Activated naive CD4-positive, alpha-beta T cell treated with Interleukin-2 at 50 U/mL for 16 hours (primary cell): ENCODE measurements at regions not wholly inside any gene's neighbourhood (a gene's known extent, or its start where the extent isn't known, plus 50 kb on each side); places are given as distances from the start of the nearest gene placed in this dataset.

Source experiments
- DNase-seq: peaks from one replicate; pipeline ENCODE4 v3.0.0-alpha.2; 2020

DNA sequence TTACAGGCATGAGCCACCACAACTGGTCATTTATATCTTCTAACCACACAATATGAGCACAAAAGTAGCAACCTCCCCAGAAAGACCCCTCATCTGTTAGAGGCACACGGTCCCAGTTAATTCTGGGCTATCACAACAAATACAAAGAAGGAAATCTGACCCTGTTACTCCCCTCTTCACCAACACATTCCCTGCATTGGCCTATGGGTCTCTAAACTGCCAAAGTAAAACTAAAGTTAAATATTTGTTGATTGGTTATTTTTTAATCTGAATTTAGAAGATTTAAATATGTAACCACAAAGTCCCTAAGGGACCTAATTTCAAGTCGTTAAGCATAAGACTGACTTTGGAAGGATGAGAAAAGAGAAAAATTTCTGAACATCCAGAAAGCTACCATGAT, 496.7 kb upstream of the NMUR2 start:
- DNase-seq: no peak

DNA sequence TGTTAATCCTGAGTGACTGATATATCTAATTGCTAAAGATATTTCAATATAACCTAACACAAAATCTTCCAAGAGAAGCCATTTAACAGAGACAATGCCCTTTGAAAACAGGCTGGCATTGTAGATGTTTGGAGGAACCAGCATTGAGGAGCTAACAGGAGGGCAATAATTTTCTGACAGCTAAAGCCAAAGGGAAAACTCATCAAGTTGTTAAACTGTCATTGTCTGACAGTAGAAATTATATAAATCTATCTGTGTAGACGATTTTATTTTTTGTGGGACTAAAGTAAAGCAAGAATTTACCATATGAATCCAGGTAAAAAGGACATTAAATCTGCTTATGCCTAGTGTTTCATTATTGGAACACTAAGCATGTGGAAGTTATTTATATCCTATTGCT, 500.2 kb upstream of the NMUR2 start:
- no peak for DNase-seq

DNA sequence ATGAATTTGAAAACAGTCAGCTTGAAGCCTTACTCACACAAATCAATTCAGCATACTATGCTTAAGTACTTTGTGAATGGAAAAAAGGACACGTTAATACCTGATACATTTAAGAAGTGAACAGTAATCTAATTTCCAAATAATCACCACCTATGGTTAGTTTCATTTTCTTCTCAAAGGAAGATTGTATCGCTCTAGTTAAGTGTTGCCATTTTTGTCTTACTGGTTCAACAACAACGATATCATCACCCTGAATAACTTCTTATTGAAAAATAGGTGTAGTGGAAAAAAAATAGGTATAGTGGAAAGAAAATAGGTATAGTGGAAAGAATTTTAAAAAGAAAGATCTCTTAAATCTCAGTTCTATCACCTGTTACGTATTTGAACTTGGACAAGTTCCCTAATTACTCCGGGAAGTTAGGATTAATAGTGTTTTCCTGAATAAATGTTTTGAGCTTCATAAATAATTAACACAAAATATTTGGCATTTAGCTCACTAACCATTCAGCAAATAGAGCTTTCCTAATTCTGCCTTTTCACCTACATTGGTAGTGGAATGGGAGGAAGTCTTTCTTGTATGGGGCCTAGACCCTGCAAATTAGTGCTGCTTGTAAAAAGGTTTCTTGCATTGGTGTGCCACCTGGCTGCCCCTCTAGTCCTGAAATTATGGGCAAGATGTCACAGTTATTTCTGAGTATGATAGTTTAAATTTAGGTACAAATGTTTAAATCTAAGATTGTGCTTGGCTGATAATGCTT, 502.6 kb upstream of the NMUR2 start:
- DNase-seq: no peak

DNA sequence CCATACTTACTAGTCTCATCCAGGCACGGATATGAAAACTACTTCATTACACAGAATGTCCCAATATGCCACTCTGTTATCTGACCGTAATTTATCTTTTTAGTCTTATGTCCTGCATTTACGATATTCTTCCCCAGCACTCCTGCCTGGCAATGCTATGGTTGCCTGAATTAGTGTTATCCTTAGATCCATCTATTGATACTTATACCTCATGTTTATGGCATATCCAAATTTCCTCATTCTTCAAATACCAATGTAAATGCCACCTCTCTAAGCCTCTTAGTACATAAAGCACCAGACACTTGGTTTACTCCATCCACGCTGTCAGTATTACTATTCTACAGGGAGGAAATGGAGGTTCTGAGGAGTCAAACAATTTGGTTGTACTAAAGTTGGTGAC, 507.8 kb upstream of the NMUR2 start:
- no peak for DNase-seq

DNA sequence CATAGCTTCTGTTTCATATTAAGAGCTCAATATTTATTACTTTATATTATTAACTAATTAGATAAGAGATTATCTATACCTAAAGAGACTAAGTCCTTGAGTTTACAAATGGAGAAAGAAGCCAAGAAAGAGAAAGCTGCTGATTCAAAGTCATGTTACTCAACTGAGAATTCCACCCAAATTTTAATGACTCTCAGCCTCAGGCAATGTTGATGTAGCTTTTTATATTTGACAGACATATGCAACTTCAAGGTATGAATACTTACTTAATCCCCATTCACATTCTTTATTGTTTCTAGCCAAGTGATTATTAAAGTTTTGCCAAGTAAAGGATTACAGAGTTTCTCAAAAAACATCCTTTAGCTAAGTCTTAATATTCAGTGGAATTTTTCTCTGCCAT, 527.5 kb upstream of the NMUR2 start:
- DNase-seq: no peak

DNA sequence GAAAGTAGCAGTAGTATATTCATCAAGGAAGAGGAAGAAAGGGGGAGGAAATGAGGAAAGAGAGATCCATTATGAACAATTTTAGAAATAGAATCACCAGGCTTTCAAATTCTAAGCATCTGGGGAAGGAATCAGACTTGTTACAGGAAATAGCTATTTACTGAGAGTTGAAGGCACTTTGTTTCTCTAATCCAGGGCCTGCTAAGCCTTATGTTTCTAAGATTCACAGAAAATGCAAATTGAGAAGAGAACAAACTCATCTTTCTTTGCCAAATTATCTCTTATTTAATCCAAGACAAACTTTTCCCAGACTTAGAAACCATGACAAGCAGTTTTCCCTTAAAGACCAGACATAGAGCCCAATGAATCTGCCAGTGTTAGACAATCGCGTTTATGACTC, 528.0 kb upstream of the NMUR2 start:
- DNase-seq: no peak

DNA sequence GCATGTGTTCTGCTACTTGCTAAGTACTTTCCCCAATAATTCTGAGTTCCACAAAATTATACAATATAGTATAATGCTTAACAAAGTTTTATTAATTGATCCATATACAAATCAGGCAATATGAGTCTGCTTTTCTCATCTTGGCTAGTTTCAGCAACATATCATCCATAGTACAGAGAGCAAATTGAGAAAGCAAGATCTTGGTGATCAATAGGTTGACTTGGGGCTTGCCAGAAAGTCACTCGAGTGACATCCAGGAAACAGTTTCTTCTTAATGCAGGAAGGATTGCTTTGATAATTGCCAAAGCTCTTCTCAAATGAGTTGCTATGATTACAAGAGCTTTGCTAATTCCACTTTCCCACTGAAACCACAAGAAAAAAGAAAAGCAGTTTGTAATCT, 533.6 kb upstream of the NMUR2 start:
- no peak for DNase-seq

DNA sequence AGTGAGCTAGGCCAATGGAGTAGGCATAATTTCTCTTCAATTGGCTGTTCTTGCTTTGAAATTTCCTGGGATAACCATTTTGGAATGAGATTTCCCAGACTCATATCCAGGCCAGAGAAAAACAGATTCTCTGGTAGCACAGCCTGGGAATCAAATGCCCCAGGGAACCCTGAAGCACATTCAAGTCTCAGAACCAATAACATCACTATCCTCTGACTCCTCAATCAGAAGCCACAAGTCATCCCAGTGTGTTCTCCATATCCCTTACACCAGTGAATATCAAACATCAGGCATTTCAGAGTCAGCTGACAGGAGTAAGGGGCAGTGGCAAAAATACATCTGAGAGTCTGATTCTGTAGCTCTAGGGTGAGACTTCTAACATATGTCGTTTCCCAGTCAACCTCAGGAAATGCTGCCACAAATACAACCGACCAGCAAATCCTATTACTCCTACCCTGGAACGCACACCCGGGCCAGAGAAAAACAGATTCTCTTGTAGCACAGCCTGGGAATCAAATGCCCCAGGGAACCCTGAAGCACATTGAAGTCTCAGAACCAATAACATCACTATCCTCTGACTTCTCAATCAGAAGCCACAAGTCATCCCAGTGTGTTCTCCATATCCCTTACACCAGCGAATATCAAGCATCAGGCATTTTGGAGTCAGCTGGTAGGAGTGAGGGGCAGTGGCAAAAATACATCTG, 537.7 kb upstream of the NMUR2 start:
- no peak for DNase-seq

DNA sequence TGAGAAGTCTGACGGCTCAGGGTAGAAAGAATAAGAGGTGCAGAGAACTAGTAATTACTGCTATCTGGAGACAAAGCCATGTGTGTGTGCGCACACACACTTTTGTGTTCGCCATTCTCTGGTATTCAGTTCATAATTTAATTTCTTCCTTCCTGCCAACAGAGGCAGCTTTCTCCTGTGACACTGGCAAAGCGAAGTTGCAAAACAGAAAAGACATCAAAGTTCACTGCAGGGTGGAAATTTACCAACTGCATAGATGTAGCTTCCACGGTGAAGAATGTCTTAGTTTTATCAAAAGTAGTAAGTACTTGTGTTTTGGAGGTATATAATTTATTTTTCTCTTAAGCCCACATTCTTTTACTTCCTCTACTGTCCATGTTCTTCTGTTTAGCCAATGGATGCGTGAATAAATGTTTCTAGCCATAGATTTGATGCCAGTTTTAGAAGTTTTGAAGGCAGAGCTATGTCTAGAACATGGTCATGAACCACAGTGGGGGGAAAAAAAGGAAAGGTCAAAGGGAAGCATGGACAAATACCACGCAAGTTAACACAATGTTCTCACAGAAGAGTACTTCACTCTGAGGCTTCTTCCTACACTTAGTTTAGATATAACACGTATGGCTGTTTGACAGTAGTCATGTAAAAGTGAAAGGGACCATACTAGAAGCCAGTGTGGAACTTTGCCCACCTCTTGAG, 536.5 kb upstream of the GRIA1 start:
- DNase-seq: no peak

DNA sequence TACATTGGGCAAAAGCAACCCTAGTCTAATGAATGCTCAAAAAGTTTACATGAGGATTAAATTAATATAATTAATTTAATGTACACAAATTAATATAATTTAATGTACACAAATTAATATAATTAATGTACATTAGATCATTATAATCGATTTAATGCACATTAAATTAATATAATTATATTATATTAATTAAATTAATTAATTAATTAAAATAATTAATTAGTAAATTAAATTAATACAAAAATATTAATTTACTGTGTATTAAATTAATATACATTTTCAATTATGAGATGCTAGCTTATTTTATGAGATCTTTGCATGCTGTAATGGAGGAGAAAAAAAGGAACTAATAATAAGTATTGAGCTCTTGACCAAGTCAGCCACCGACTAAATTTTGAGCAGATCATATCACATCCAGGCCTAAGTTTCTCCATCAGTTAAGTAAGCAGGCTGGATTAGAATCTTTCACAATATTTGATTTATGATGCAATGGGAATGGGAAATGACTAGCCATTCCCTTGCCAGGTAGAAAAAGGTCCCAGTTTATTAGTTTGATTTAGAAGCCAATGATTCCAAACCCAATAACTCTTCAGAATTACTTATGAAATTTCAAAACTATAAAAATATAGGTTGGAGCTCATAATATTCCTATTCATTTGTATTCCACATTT, 533.4 kb upstream of the GRIA1 start:
- no peak for DNase-seq

DNA sequence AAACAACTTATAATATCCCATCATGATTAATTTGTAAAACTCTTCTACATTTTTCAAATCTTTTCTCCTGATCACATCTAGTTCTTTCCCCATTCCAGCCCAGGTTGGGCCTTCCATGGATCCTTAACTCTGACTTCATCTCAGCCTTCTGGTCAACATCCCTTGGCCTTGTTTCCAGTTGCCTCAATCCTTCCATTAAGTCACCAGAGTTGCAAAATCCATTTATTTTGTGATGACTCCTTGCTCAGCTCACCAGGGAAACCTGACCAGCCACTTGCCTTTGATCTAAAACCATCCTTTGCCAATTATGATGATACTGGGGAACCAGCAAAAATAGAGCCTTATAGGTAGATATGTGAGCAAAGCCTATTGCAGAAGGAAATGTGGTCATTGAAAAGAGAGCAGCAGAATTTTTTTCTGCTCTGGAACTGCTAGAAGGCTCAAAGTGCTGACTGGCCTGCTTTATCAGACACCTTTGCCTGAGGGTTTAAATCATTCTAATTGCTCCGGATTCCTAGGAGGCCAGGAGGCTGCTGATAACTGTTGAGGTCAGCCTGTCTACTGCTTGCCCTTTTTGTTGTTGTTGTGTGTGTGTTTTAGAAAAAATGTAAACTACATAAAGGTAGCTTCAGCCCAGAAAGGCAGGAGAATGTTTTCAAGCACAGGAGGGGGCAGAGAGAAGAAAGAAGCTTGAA, 512.2 kb upstream of the GRIA1 start:
- no peak for DNase-seq

DNA sequence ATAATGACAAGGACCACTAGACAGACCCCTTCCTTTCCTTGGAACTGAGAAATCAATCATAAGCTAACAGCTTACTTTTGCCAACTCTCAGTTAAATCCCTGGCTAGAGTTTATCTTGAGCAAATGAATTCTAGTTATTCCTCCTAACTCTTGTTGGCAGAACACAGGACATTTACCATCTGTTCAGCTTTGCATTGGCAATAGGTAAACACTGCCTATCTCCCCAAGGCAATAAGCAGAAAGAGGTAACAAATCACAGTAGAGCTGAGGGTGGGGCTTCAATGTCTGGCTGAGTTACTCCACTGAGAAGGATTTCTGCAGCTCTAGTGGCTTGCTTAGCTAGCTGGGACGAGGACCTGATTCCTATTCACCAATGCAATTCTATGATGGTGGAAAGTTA, 503.3 kb upstream of the GRIA1 start:
- DNase-seq: no peak

DNA sequence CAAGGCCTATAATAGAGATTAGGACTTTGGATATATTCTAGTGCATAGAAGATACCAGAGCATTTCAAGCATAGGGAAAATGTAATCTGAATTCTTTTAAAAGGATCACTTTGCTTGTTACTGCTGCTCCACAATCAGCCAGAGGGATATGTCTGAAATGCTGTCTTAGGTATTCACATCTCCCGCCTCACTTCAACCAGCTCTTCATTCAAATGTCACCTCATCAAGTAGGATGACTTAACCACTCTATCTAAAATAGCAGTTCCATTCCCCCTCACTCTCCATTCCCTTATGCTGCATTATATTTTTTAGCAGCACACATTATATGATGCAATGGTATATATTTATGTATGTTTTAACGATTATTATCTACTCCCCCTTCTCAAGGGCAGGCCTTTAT, 500.3 kb upstream of the GRIA1 start:
- DNase-seq: no peak

DNA sequence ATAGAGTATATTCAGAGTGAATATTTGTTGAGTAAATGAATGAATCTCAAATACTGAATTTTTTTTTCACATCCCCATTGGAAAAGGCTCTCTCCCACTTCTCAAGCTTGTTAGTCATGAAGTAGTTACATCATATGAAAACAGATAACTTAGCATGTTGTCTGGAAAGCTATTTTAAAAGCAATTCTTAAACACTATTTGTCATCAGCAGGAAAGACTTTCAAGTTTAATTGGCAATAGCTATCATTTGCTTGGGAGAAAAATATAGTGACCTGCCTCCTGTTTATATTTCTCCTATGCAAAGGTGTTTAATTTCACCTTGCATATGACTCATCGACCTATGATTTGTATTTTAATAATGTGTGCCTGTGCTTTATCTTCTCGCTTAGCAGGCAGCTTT, 499.8 kb upstream of the GRIA1 start:
- no peak for DNase-seq

DNA sequence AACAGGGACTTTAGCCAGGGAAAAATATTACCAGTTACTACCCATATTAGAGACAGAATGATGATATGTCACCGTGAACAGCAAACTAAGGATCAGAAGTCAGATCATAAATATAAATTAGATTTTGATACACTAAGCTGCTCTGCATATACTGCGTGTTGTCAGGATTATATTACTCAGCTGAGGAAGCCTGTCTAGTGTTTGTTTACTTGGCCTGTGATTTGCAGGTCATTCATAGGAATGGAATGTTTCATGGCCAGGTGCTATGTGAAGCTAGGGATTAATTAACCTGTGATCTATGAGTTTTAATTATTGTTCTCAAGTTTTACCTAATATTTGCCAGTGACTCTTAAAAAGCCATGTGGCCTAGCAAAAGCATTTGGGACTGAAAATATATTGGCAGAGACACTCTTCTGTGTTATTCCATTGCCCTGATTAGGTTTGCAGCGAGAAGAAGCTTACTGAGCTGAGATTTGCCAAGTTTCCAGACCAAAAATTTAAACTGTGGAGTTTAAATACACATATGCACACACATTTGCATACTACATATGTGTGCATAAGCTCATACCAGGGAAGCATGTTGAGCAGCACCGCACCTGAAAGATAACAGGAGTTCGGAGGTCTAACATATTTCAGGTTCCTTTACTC, 496.3 kb upstream of the GRIA1 start:
- no peak for DNase-seq

DNA sequence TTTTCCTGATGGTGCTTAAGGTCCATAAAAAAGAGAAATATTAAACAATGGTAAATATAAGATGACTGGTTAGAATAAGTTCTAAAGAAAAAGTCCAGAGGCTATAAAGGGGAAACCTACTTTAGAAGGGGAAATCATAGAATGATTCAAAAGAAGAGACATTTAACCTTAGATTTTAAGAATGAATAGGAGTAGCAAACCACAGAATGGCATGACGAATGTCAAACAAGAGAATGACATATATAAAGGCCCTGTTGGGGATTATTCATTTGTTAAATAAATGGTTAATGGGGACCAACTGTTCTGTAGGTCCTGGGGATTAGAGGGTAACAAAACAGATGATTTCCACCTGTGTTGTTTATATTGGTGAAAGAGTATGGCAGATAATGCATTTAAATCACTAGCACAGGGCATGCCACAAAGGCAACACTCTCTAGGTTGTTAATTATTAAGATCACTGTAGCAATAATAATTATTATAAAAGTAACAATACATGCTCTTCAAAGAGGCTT, 495.2 kb upstream of the GRIA1 start:
- DNase-seq: no peak

DNA sequence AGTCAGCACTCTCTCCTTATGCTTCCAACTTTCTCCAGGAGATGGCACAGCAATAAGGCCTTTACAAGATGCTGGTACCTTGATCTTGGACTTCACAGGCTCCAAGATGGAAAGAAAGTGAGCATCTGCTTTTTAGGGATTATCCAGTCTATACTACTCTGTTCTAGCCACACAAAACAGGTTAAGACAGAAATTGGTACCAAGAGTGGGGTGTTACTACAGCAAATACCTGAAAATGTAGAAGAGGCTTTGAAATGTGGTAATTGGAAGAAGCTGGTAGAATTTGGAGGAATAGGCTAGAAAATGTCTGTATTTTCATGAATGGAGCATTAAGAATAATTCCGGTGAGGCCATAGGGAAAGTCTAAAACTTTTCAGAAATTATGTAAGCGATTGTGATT, 484.8 kb upstream of the GRIA1 start:
- no peak for DNase-seq

DNA sequence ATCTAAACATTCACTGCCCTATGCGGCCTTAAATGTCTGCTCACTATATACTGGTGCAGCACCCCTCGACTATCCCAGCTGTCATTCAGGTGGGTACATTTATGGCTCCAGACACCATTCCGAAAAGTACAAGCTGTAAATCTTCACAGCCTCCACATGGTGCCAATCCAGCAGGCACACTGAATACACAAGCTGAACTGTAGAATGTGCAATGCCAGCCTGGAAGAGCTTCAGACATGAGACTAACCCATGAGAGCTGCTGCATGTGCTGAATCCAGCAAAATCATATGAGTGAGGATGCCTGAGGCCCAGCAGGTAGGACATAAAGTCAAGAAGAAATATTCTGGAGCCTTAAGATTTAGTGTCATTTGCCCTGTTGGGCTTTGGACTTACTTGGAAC, 483.8 kb upstream of the GRIA1 start:
- DNase-seq: no peak

DNA sequence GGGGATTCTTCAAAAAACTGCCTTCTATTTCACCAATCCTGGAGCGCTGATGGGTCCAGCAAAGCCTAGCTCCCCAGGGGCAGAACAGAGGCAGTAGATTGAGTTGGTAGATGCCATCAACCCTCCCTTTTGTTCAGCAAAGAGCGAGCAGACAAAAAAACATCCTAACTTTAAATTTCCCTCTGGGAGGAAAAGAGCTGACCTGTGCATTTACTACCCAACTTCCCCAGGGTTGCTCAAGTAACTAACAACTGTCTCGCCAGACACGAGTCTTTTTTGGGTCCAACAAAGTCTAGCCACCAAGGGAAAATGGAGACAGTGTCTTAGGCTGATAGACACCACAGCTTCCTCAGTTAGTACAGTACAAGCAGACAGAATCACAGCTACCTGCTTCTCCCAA, 476.3 kb upstream of the GRIA1 start:
- no peak for DNase-seq

DNA sequence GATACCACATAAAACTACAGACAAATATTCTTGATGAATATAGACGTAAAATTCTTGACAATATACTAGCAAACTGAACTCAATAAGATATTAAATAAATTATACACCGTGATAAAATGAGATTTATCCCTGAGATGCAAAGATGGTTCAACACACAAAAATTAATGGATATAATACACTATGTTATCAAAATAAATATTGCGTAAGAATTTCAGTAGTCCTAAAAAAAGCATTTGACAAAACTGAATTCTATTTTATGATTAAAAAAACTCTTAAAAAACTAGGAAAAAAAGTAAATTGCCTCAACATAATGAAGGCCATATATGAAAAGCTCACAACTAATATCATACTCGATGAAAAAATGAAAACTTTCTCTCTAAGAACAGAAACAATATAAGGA, 472.3 kb upstream of the GRIA1 start:
- DNase-seq: no peak

DNA sequence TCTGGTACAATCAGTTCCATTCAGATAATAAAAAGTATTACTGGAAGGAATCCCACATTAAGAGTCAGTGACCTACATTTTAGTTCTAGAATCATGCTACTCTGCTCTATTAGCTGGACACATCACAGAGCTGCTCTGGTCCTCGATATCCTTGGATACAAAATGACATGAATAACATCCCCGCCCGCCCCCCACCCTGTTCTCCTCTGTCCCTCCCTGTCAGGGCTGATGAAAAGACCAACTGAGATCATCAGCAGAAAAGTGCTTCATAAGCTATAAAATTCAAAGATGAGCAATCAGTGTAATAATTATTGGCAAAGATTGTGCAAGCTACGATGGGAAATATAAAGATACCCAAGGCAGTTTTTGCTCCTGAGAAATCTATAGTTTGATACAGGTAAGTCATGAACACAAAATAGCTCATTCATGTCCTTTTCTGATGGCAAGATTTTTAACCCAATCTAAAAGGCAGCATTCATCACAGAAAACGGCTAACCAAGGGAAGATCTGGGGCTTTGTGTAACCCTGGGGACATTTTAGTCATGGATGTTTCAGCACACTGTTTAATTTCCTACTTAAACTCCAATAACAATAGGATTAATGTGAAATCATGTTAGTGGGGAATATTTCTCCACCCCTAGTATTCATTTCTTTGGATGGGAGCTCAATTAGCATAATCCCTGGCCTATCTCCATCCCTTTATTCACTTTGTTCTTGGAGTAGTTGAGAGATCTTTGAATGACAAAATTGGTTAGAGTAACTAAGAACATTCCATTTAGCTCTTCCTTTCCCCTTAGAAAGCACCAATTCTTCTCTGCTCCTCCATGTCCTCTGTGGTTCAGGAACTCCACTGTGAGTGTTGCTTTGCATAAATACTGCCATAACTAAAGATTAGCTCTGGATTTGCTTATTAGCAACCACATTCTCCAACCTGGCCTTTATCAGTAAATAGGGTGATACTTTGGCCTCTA, 459.4 kb upstream of the GRIA1 start:
- DNase-seq: no peak
